ENCODE measurements at regions not wholly inside any gene's neighbourhood (a gene's known extent, or its start where the extent isn't known, plus 50 kb on each side); places are given as distances from the start of the nearest gene placed in this dataset.

- TF ChIP-seq ZNF224 (CRISPR knock-in tag; IDR thresholded peaks at IDR 0.05), result no peak
- no peak for TF ChIP-seq ZNF23 (CRISPR knock-in tag; IDR thresholded peaks at IDR 0.05)
- TF ChIP-seq HDAC6 (IDR thresholded peaks at IDR 0.05; ENCODE audit: low read depth, low read length), result no peak
Observed at GRCh38 chr11:94680426-94680825, 87.7 kb upstream of the AMOTL1 start (continued).

- H3K36me3 ChIP-seq (ENCODE audit: control insufficient read depth, insufficient read depth, low read length), result no peaks in the 10 kb centered on the region
- CTCF ChIA-PET (ENCODE audit: low intra/inter-chr PET ratio), result no interaction called here
- H4K20me1 ChIP-seq (replicated peaks; ENCODE audit: control insufficient read depth, insufficient read depth, low read length), result no peaks in the 10 kb centered on the region
- POLR2A ChIA-PET, result interaction anchor here (1.0 to 2.1 kb wide), 2 partner anchors 12 to 62 kb away, joined by 3 to 6 read pairs; no protein-coding TSS in a partner anchor
- no CpG with 5 or more reads among the region's 1 CpG for WGBS (ENCODE audit: insufficient coverage, low coverage, missing lambda C conversion rate)
- no peaks in the 10 kb centered on the region for H3K9me1 ChIP-seq (ENCODE audit: control insufficient read depth, insufficient read depth, low read length)
- no TSS peak for BruUV-seq (replicated peaks)
- ATAC-seq (no peak), FAIRE-seq (no peak), DNase-seq (ENCODE audit: extremely low read depth in 1 of 4, low spot score in 3 of 4) (no peak)
- intact Hi-C loops (cut with micrococcal nuclease), result no loop called here
- H3K4me3 ChIP-seq, result no peak overlapping the region
- H3K27me3 ChIP-seq (ENCODE audit: control insufficient read depth in 2 of 2, insufficient read depth in 2 of 2, low read length in 2 of 2), result no peaks in the 10 kb centered on the region
- TF ChIP-seq RAD51 (IDR thresholded peaks at IDR 0.05; ENCODE audit: borderline replicate concordance, low read depth), result no peak
- no peak for TF ChIP-seq SREBF1 (IDR thresholded peaks at IDR 0.05; ENCODE audit: borderline replicate concordance, low read depth, low read length)
- no peak for TF ChIP-seq NFXL1 (CRISPR knock-in tag; IDR thresholded peaks at IDR 0.05)
- TF ChIP-seq HOMEZ (CRISPR knock-in tag; IDR thresholded peaks at IDR 0.05), result no peak
- no peak for TF ChIP-seq RB1 (IDR thresholded peaks at IDR 0.05; ENCODE audit: low read depth)
- no peak for TF ChIP-seq ZKSCAN3 (CRISPR knock-in tag; IDR thresholded peaks at IDR 0.05)
- no peak for TF ChIP-seq SMARCA5 (IDR thresholded peaks at IDR 0.05)
- no peak for TF ChIP-seq ETV1 (tag; conservative IDR thresholded peaks at IDR 0.05; ENCODE audit: low read depth)
- TF ChIP-seq SMC3 (conservative IDR thresholded peaks at IDR 0.05; ENCODE audit: insufficient read depth, low read depth, low read length), result no peak
- TF ChIP-seq BRF2 (IDR thresholded peaks at IDR 0.05; ENCODE audit: borderline replicate concordance, insufficient read depth, insufficient read length), result no peak
- H3K79me2 ChIP-seq (ENCODE audit: control insufficient read depth, insufficient read depth, low read length), result no peaks in the 10 kb centered on the region
- peaks cover 0 to 44% of the 10 kb centered on the region in 2 experiments; a peak in 4 of 5 replicates for H3K4me1 ChIP-seq (replicated peaks in 1 of 2; ENCODE audit: control insufficient read depth in 2 of 2, insufficient read depth in 2 of 2, low read length in 2 of 2)
- no peak overlapping the region for H3K27ac ChIP-seq (ENCODE audit: extremely low read depth, low read depth, low read length)
- no peak overlapping the region for H2AFZ ChIP-seq (ENCODE audit: low read depth, low read length)
- no peak overlapping the region for H3K9ac ChIP-seq (ENCODE audit: insufficient read depth in 1 of 2, low read depth in 2 of 2, low read length in 2 of 2)
- in situ Hi-C loops (cut with MboI), result no loop called here
- H3K4me2 ChIP-seq (ENCODE audit: insufficient read depth, low read length), result no peak overlapping the region
- no peaks in the 10 kb centered on the region for H3K9me3 ChIP-seq (replicated peaks; ENCODE audit: control insufficient read depth, insufficient read depth, low read depth, low read length)
Observed at GRCh38 chr11:94681140-94681539, 87.0 kb upstream of the AMOTL1 start.

Data from K562 (cell line).